ENCODE measurements at regions not wholly inside any gene's neighbourhood (a gene's known extent, or its start where the extent isn't known, plus 50 kb on each side); places are given as distances from the start of the nearest gene placed in this dataset.

- H3K36me3 ChIP-seq (replicated peaks in 1 of 2; ENCODE audit: control insufficient read depth in 1 of 2, insufficient read depth in 2 of 2, low read length in 2 of 2), result no peaks in the 10 kb centered on the region
- H3K9me3 Mint-ChIP-seq, result peaks cover 6 to 23% (median 13%) of the 10 kb centered on the region in 7 donors
- no peaks in the 10 kb centered on the region for H3K4me1 Mint-ChIP-seq
- no peaks in the 10 kb centered on the region for H4K20me1 ChIP-seq (ENCODE audit: insufficient read depth, low read length)
- no peak overlapping the region for H3K27ac ChIP-seq (ENCODE audit: low read depth in 1 of 2, low read length in 2 of 2)
- peaks cover 0 to 2% (median 0%) of the 10 kb centered on the region in 3 donors for H3K27me3 Mint-ChIP-seq (ENCODE audit: low read depth in 3 of 3)
- H3K4me3 Mint-ChIP-seq, result no peak overlapping the region
- no peak for DNase-seq
- H3K9me3 ChIP-seq (replicated peaks in 1 of 2; ENCODE audit: control insufficient read depth in 1 of 2, insufficient read depth in 1 of 2, low read length in 2 of 2), result peaks cover 0 to 11% of the 10 kb centered on the region in 2 donors
- no peak overlapping the region for H2AFZ ChIP-seq (ENCODE audit: insufficient read depth, low read depth, low read length, poor library complexity, severe bottlenecking)
- H3K4me1 ChIP-seq (ENCODE audit: control insufficient read depth in 1 of 2, insufficient read depth in 2 of 2, low read length in 2 of 2), result no peaks in the 10 kb centered on the region
- no peaks in the 10 kb centered on the region for H3K36me3 Mint-ChIP-seq
- no peak overlapping the region for H3K4me2 ChIP-seq (replicated peaks; ENCODE audit: extremely low read depth, low read length, poor library complexity, severe bottlenecking)
- intact Hi-C loops (cut with micrococcal nuclease), result no loop called here
- no peaks in the 10 kb centered on the region for H3K79me2 ChIP-seq (ENCODE audit: insufficient read depth, low read length)
- H3K9ac ChIP-seq (ENCODE audit: insufficient read depth, low read length, poor library complexity, severe bottlenecking), result no peak overlapping the region
- H3K4me3 ChIP-seq (replicated peaks in 1 of 3; ENCODE audit: low read depth in 2 of 3, low read length in 3 of 3), result no peak overlapping the region
- no CpG with 5 or more reads among the region's 3 CpGs for WGBS (ENCODE audit: insufficient coverage)
- H3K27ac Mint-ChIP-seq, result no peak overlapping the region
- TF ChIP-seq CTCF (IDR thresholded peaks at IDR 0.05), result no peak
- no peaks in the 10 kb centered on the region for H3K27me3 ChIP-seq (ENCODE audit: control insufficient read depth in 2 of 2, insufficient read depth in 2 of 2, low read length in 2 of 2)
These were observed 448.6 kb downstream of the ZNF608 start for GRCh38 chr5:124297826-124298225.

GRCh38 chr5:124292322-124292855, 454.1 kb downstream of the ZNF608 start:
- 100% methylated on average over 3 of the region's 7 CpGs for WGBS (ENCODE audit: insufficient coverage)
- Histone ChIP-seq H4K20me1 (ENCODE audit: insufficient read depth, low read length) (no peaks in the 10 kb centered on the region), H3K9me3 (replicated peaks in 1 of 2; ENCODE audit: control insufficient read depth in 1 of 2, insufficient read depth in 1 of 2, low read length in 2 of 2) (peaks cover 0 to 11% of the 10 kb centered on the region in 2 donors), H3K4me2 (replicated peaks; ENCODE audit: extremely low read depth, low read length, poor library complexity, severe bottlenecking) (no peak overlapping the region), H3K27me3 (ENCODE audit: control insufficient read depth in 2 of 2, insufficient read depth in 2 of 2, low read length in 2 of 2) (no peaks in the 10 kb centered on the region), H3K4me3 (replicated peaks in 1 of 3; ENCODE audit: low read depth in 2 of 3, low read length in 3 of 3) (no peak overlapping the region), H3K36me3 (replicated peaks in 1 of 2; ENCODE audit: control insufficient read depth in 1 of 2, insufficient read depth in 2 of 2, low read length in 2 of 2) (no peaks in the 10 kb centered on the region), H3K27ac (ENCODE audit: low read depth in 1 of 2, low read length in 2 of 2) (no peak overlapping the region), H2AFZ (ENCODE audit: insufficient read depth, low read depth, low read length, poor library complexity, severe bottlenecking) (no peak overlapping the region), H3K4me1 (ENCODE audit: control insufficient read depth in 1 of 2, insufficient read depth in 2 of 2, low read length in 2 of 2) (no peaks in the 10 kb centered on the region), H3K79me2 (ENCODE audit: insufficient read depth, low read length) (no peaks in the 10 kb centered on the region), H3K9ac (ENCODE audit: insufficient read depth, low read length, poor library complexity, severe bottlenecking) (no peak overlapping the region)
- Mint-ChIP-seq H3K27me3 (ENCODE audit: low read depth in 3 of 3) (peaks cover 0 to 2% (median 0%) of the 10 kb centered on the region in 3 donors), H3K4me1 (no peaks in the 10 kb centered on the region), H3K4me3 (no peak overlapping the region), H3K27ac (no peak overlapping the region), H3K9me3 (peaks cover 2 to 18% (median 13%) of the 10 kb centered on the region in 7 donors), H3K36me3 (no peaks in the 10 kb centered on the region)
- intact Hi-C loops (cut with micrococcal nuclease), result no loop called here
- no peak for DNase-seq
- TF ChIP-seq CTCF (IDR thresholded peaks at IDR 0.05), result no peak

Measured in CD14-positive monocyte (primary cell).